ENCODE measurements at regions not wholly inside any gene's neighbourhood (a gene's known extent, or its start where the extent isn't known, plus 50 kb on each side); places are given as distances from the start of the nearest gene placed in this dataset.

GRCh38 chr9:71361357-71361756 lies 239.9 kb upstream of the TRPM3 start:
- H3K9me3 Mint-ChIP-seq = no peaks in the 10 kb centered on the region
- no peaks in the 10 kb centered on the region for H3K4me1 Mint-ChIP-seq (ENCODE audit: low read depth)
- intact Hi-C loops (cut with DNase I, micrococcal nuclease) = no loop called here
- ATAC-seq (ENCODE audit: poor library complexity) = no peak
- no peaks in the 10 kb centered on the region for H3K36me3 ChIP-seq (ENCODE audit: insufficient read depth, low read length)
- peaks cover 0 to 7% of the 10 kb centered on the region in 2 experiments for H3K27me3 ChIP-seq (ENCODE audit: control insufficient read depth in 1 of 2, insufficient read depth in 2 of 2, low read length in 2 of 2)
- H3K9me3 ChIP-seq (ENCODE audit: control insufficient read depth in 1 of 2, insufficient read depth in 1 of 2, low read length in 2 of 2) = no peaks in the 10 kb centered on the region
- TF ChIP-seq, protein P1, sequence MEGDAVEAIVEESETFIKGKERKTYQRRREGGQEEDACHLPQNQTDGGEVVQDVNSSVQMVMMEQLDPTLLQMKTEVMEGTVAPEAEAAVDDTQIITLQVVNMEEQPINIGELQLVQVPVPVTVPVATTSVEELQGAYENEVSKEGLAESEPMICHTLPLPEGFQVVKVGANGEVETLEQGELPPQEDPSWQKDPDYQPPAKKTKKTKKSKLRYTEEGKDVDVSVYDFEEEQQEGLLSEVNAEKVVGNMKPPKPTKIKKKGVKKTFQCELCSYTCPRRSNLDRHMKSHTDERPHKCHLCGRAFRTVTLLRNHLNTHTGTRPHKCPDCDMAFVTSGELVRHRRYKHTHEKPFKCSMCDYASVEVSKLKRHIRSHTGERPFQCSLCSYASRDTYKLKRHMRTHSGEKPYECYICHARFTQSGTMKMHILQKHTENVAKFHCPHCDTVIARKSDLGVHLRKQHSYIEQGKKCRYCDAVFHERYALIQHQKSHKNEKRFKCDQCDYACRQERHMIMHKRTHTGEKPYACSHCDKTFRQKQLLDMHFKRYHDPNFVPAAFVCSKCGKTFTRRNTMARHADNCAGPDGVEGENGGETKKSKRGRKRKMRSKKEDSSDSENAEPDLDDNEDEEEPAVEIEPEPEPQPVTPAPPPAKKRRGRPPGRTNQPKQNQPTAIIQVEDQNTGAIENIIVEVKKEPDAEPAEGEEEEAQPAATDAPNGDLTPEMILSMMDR (IDR thresholded peaks at IDR 0.05) = no peak
- H3K27ac Mint-ChIP-seq = no peak overlapping the region
- ChIA-PET CTCF (no interaction called here), POLR2A (no interaction called here)
- no peak for DNase-seq
- no peak overlapping the region for H3K4me3 ChIP-seq (ENCODE audit: low read length)
- H3K4me3 Mint-ChIP-seq = no peak overlapping the region
- H3K27ac ChIP-seq (ENCODE audit: low read depth in 1 of 2, low read length in 2 of 2) = no peak overlapping the region
- H3K36me3 Mint-ChIP-seq (ENCODE audit: low read depth) = no peaks in the 10 kb centered on the region
- H3K27me3 Mint-ChIP-seq = peaks cover 5% of the 10 kb centered on the region
- no peaks in the 10 kb centered on the region for H3K4me1 ChIP-seq (ENCODE audit: insufficient read depth, low read length)

DNA sequence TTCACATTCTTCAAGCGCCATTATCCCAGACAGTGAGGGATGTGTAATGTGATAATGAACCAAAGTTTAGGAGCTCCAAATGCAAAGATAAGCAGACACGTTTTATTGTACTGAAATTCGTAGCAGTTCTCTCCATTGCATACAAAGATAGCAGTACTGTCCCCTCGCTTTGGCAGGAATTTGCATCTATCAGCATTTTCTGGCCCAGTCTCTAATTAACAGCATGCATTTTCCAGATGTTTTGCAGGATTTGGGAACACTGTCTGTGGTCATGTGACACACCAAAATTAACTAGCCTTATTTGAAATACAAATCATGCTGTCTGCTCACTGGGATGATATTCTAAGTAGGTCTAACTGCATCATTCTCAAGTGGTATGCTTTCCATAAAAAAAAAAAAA lies 235.9 kb upstream of the TRPM3 start:
- Mint-ChIP-seq H3K27me3 (peaks cover 12% of the 10 kb centered on the region), H3K36me3 (ENCODE audit: low read depth) (no peaks in the 10 kb centered on the region), H3K9me3 (no peaks in the 10 kb centered on the region), H3K4me1 (ENCODE audit: low read depth) (no peaks in the 10 kb centered on the region), H3K27ac (no peak overlapping the region), H3K4me3 (no peak overlapping the region)
- CTCF ChIA-PET = no interaction called here
- DNase-seq (no peak), ATAC-seq (ENCODE audit: poor library complexity) (no peak)
- Histone ChIP-seq H3K27ac (ENCODE audit: low read depth in 1 of 2, low read length in 2 of 2) (no peak overlapping the region), H3K9me3 (ENCODE audit: control insufficient read depth in 1 of 2, insufficient read depth in 1 of 2, low read length in 2 of 2) (no peaks in the 10 kb centered on the region), H3K4me1 (ENCODE audit: insufficient read depth, low read length) (no peaks in the 10 kb centered on the region), H3K27me3 (ENCODE audit: control insufficient read depth in 1 of 2, insufficient read depth in 2 of 2, low read length in 2 of 2) (peaks cover 0 to 9% of the 10 kb centered on the region in 2 experiments), H3K4me3 (ENCODE audit: low read length) (no peak overlapping the region), H3K36me3 (ENCODE audit: insufficient read depth, low read length) (no peaks in the 10 kb centered on the region)
- intact Hi-C loops (cut with DNase I, micrococcal nuclease) = no loop called here
- POLR2A ChIA-PET = no interaction called here
- TF ChIP-seq, protein P1 (IDR thresholded peaks at IDR 0.05) = no peak

DNA sequence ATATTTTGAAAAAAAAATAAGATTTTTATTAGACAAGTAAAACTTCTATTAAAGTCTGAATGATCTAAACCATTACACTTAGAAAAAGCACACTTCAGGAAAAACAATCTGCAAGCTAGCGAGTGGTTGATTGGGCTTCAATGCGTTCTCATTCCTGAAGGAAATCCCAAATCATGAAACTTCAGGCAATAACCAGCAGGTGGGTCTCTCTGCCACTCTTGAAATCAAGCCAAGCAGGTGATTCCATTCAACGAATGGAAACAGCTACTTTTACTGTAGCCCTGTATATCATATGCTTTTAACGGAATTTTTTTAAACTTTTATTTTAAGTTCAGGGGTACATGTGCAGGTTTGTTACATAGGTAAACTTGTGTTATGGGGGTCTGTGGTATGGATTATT lies 234.5 kb upstream of the TRPM3 start:
- Histone ChIP-seq H3K4me3 (ENCODE audit: low read length) (no peak overlapping the region), H3K4me1 (ENCODE audit: insufficient read depth, low read length) (no peaks in the 10 kb centered on the region), H3K36me3 (ENCODE audit: insufficient read depth, low read length) (no peaks in the 10 kb centered on the region), H3K27me3 (ENCODE audit: control insufficient read depth in 1 of 2, insufficient read depth in 2 of 2, low read length in 2 of 2) (peaks cover 0 to 4% of the 10 kb centered on the region in 2 experiments), H3K9me3 (ENCODE audit: control insufficient read depth in 1 of 2, insufficient read depth in 1 of 2, low read length in 2 of 2) (no peaks in the 10 kb centered on the region), H3K27ac (ENCODE audit: low read depth in 1 of 2, low read length in 2 of 2) (no peak overlapping the region)
- ChIA-PET POLR2A (no interaction called here), CTCF (no interaction called here)
- Mint-ChIP-seq H3K27me3 (peaks cover 12% of the 10 kb centered on the region), H3K9me3 (no peaks in the 10 kb centered on the region), H3K4me3 (no peak overlapping the region), H3K27ac (no peak overlapping the region), H3K4me1 (ENCODE audit: low read depth) (no peaks in the 10 kb centered on the region), H3K36me3 (ENCODE audit: low read depth) (no peaks in the 10 kb centered on the region)
- intact Hi-C loops (cut with DNase I, micrococcal nuclease) = no loop called here
- TF ChIP-seq, protein P1 (IDR thresholded peaks at IDR 0.05) = no peak
- no peak for ATAC-seq (ENCODE audit: poor library complexity)
- DNase-seq = no peak

Data from CD4-positive, alpha-beta T cell (primary cell).